ENCODE measurements at regions not wholly inside any gene's neighbourhood (a gene's known extent, or its start where the extent isn't known, plus 50 kb on each side); places are given as distances from the start of the nearest gene placed in this dataset.

- TF ChIP-seq CTCF (IDR thresholded peaks at IDR 0.05; ENCODE audit: extremely low read depth in 1 of 2, insufficient read depth in 1 of 2, low read depth in 1 of 2, low read length in 2 of 2) (no peak), EZH2 (IDR thresholded peaks at IDR 0.05; ENCODE audit: borderline replicate concordance, low read depth, low read length, severe bottlenecking) (no peak), POLR2A (IDR thresholded peaks at IDR 0.05; ENCODE audit: low read depth, low read length) (no peak), POLR2AphosphoS5 (IDR thresholded peaks at IDR 0.05; ENCODE audit: insufficient read depth, low read depth, low read length) (no peak), FOS (IDR thresholded peaks at IDR 0.05; ENCODE audit: borderline replicate concordance, insufficient read depth, low read length) (no peak), MYC (IDR thresholded peaks at IDR 0.05; ENCODE audit: low read depth, low read length) (no peak), GATA2 (IDR thresholded peaks at IDR 0.05; ENCODE audit: insufficient read depth, insufficient read length, low read depth, low read length) (no peak), JUN (IDR thresholded peaks at IDR 0.05; ENCODE audit: borderline replicate concordance, insufficient read depth, insufficient read length, low read depth) (no peak)
- TF ChIP-seq, protein P1, sequence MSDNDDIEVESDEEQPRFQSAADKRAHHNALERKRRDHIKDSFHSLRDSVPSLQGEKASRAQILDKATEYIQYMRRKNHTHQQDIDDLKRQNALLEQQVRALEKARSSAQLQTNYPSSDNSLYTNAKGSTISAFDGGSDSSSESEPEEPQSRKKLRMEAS (IDR thresholded peaks at IDR 0.05; ENCODE audit: insufficient read depth, insufficient read length) = no peak
Measured at GRCh38 chr20:4418141-4418540, 169.1 kb upstream of the ADRA1D start.
